SK-N-SH (cell line): ENCODE measurements at regions not wholly inside any gene's neighbourhood (a gene's known extent, or its start where the extent isn't known, plus 50 kb on each side); places are given as distances from the start of the nearest gene placed in this dataset.

Experiments
- CTCF ChIA-PET: fragments of 300-600, 350-600 bp; formaldehyde crosslinking; extraction: SDS; loops from one replicate; lab custom pipeline; 2021; lab: Yijun Ruan, JAX
- POLR2A ChIA-PET: fragments of 350-600 bp; sonication (Branson Sonifier 250); formaldehyde crosslinking; extraction: SDS; loops from one replicate; lab custom pipeline; 2020; ENCODE audit warnings: antibody characterized with exemption, inconsistent platforms; lab: Yijun Ruan, JAX
- DNase-seq: peaks from one replicate; pipeline ENCODE4 v3.0.0; 2012
- H2AFZ ChIP-seq: fragments of 200-600 bp; sonication (generic); 2 replicates; pipeline ENCODE4 v1.8.1; 2016; ENCODE audit warnings: antibody characterized with exemption, mild to moderate bottlenecking, low read depth
- H3F3A ChIP-seq: fragments of 200-600 bp; sonication (generic); replicated peaks from 2 replicates; pipeline ENCODE3; 2016; ENCODE audit warnings: antibody characterized with exemption, mild to moderate bottlenecking; ENCODE audit not compliant: insufficient read depth
- H3K27ac ChIP-seq, 2 experiments: fragments of 200-500 bp in 1 of 2; fragments of 200-600 bp in 1 of 2; sonication (Bioruptor generic) in 1 of 2; sonication (generic), shearing (Covaris generic) in 1 of 2; 2 replicates each; pipeline versions ENCODE4 v1.5.1 to v1.6.1; 2014 to 2016; ENCODE audit warnings: low read depth in 2 of 2, inconsistent platforms in 1 of 2, low read length in 1 of 2, mild to moderate bottlenecking in 1 of 2, mixed read lengths in 1 of 2
- H3K27me3 ChIP-seq: fragments of 200-600 bp; sonication (generic), shearing (Covaris generic); 2 replicates; pipeline ENCODE4 v1.6.1; 2016; ENCODE audit warnings: mixed run types; ENCODE audit not compliant: insufficient read depth
- H3K36me3 ChIP-seq, 2 experiments: fragments of 200-500 bp in 1 of 2; fragments of 200-600 bp in 1 of 2; sonication (Bioruptor generic) in 1 of 2; sonication (generic) in 1 of 2; replicated peaks in 1 of 2; 2 replicates each; pipeline versions ENCODE3 to v1.5.1; 2014 to 2016; ENCODE audit warnings: low read length in 1 of 2, mild to moderate bottlenecking in 1 of 2; ENCODE audit not compliant: insufficient read depth in 2 of 2, control insufficient read depth in 1 of 2
- H3K4me1 ChIP-seq, 2 experiments: fragments of 200-500 bp in 1 of 2; fragments of 200-600 bp in 1 of 2; sonication (Bioruptor generic) in 1 of 2; sonication (generic), shearing (Covaris generic) in 1 of 2; 2 replicates each; pipeline versions ENCODE4 v1.5.1 to v1.6.1; 2014 to 2016; ENCODE audit warnings: low read depth in 1 of 2, low read length in 1 of 2, mixed run types in 1 of 2; ENCODE audit not compliant: insufficient read depth in 2 of 2, control insufficient read depth in 1 of 2
- H3K4me2 ChIP-seq: fragments of 200-600 bp; sonication (generic), shearing (Covaris generic); 2 replicates; pipeline ENCODE4 v1.6.1; 2017; ENCODE audit warnings: mixed run types
- H3K4me3 ChIP-seq, 2 experiments: fragments of 200-500 bp in 1 of 2; fragments of 200-600 bp in 1 of 2; sonication (Bioruptor generic) in 1 of 2; sonication (generic), shearing (Covaris generic) in 1 of 2; 2 replicates each; pipeline versions ENCODE4 v1.5.1 to v1.8.1; 2014 to 2016; ENCODE audit warnings: low read depth in 2 of 2, inconsistent platforms in 1 of 2, low read length in 1 of 2, mild to moderate bottlenecking in 1 of 2, mixed read lengths in 1 of 2, moderate library complexity in 1 of 2
- H3K79me2 ChIP-seq: fragments of 200-600 bp; sonication (generic); 2 replicates; pipeline ENCODE4 v1.8.1; 2017; ENCODE audit warnings: mild to moderate bottlenecking; ENCODE audit not compliant: insufficient read depth
- H3K9ac ChIP-seq: fragments of 200-600 bp; sonication (generic); 2 replicates; pipeline ENCODE4 v1.6.1; 2017; ENCODE audit warnings: mixed run types
- H3K9me2 ChIP-seq: fragments of 200-600 bp; sonication (generic); 2 replicates; pipeline ENCODE4 v1.6.1; 2017; ENCODE audit warnings: mixed run types
- H3K9me3 ChIP-seq: fragments of 200-600 bp; sonication (generic); 2 replicates; pipeline ENCODE4 v1.6.1; 2017; ENCODE audit warnings: mixed run types, mild to moderate bottlenecking, moderate library complexity
- H4K20me1 ChIP-seq: fragments of 200-600 bp; sonication (generic); 2 replicates; pipeline ENCODE4 v1.6.1; 2017; ENCODE audit warnings: mild to moderate bottlenecking, mixed run types; ENCODE audit not compliant: insufficient read depth
- CHD2 ChIP-seq: fragments of 150-350 bp; IDR thresholded peaks from 2 replicates; pipeline ENCODE4 v1.6.1; 2018; ENCODE audit warnings: low read length; ENCODE audit not compliant: partially characterized antibody
- EP300 ChIP-seq, 2 experiments: IDR thresholded peaks; 2 replicates each; pipeline versions ENCODE4 v1.4.0 to v1.6.1; 2012; ENCODE audit warnings: borderline replicate concordance in 1 of 2, low read depth in 1 of 2, low read length in 1 of 2
- FOSL2 ChIP-seq: IDR thresholded peaks from 2 replicates; pipeline ENCODE4 v1.4.0; 2012; ENCODE audit warnings: low read depth, mild to moderate bottlenecking, moderate library complexity, borderline replicate concordance
- FOXJ3 ChIP-seq: sonication (generic); formaldehyde crosslinking; IDR thresholded peaks from 2 replicates; pipeline ENCODE4 v1.5.1; 2020; ENCODE audit warnings: mild to moderate bottlenecking, missing genetic modification reagents
- GABPA ChIP-seq: IDR thresholded peaks from 2 replicates; pipeline ENCODE4 v1.4.0; 2012; ENCODE audit warnings: low read depth, mild to moderate bottlenecking
- GATA2 ChIP-seq: sonication (generic); formaldehyde crosslinking; IDR thresholded peaks from 2 replicates; pipeline ENCODE4 v1.5.0; 2020; ENCODE audit warnings: mild to moderate bottlenecking, missing genetic modification reagents
- IRF3 ChIP-seq: fragments of 150-350 bp; IDR thresholded peaks from 2 replicates; pipeline ENCODE4 v1.6.1; 2016; ENCODE audit warnings: mild to moderate bottlenecking, low read depth, low read length
- MAX ChIP-seq: IDR thresholded peaks from 2 replicates; pipeline ENCODE4 v1.4.0; 2012; ENCODE audit warnings: low read depth
- MEF2A ChIP-seq: IDR thresholded peaks from 2 replicates; pipeline ENCODE4 v1.4.0; 2012; ENCODE audit warnings: low read depth, borderline replicate concordance
- MXI1 ChIP-seq: IDR thresholded peaks from 2 replicates; pipeline ENCODE4 v1.6.1; 2012; ENCODE audit warnings: mild to moderate bottlenecking, low read depth, low read length, improper control_type of control experiment
- PBX3 ChIP-seq: IDR thresholded peaks from 2 replicates; pipeline ENCODE4; 2012
- RCOR1 ChIP-seq: fragments of 150-350 bp; IDR thresholded peaks from 2 replicates; pipeline ENCODE4 v1.6.1; 2017; ENCODE audit warnings: antibody characterized with exemption, low read length
- REST ChIP-seq: IDR thresholded peaks from 2 replicates; pipeline ENCODE4 v1.6.1; 2012; ENCODE audit warnings: mild to moderate bottlenecking, low read depth, low read length, moderate library complexity
- RFX5 ChIP-seq: IDR thresholded peaks from 2 replicates; pipeline ENCODE4 v1.6.1; 2012; ENCODE audit warnings: mild to moderate bottlenecking, improper control_type of control experiment, low read length
- RXRA ChIP-seq: IDR thresholded peaks from 2 replicates; pipeline ENCODE4 v1.4.0; 2012; ENCODE audit warnings: low read depth, mild to moderate bottlenecking, borderline replicate concordance
- SIN3A ChIP-seq: IDR thresholded peaks from 2 replicates; pipeline ENCODE4 v1.6.1; 2012; ENCODE audit warnings: low read depth, mild to moderate bottlenecking, low read length, moderate library complexity, borderline replicate concordance
- TAF1 ChIP-seq: IDR thresholded peaks from 2 replicates; pipeline ENCODE4 v1.6.1; 2012; ENCODE audit warnings: low read depth, mild to moderate bottlenecking, low read length, moderate library complexity, borderline replicate concordance
- YY1 ChIP-seq: IDR thresholded peaks from 2 replicates; pipeline ENCODE4 v1.4.0; 2012; ENCODE audit warnings: low read depth, mild to moderate bottlenecking
- WGBS: methylation state at CpG from one replicate; pipeline ENCODE4 v1.1.6; 2017; ENCODE audit warnings: low lambda C conversion rate; 5-methylcytosine and 5-hydroxymethylcytosine counted together

GRCh38 chr2:41785251-41786022 is 262.4 kb upstream of the PKDCC start (continued):
- TF ChIP-seq MAX (no peak), RFX5 (no peak), SIN3A (no peak)

GRCh38 chr2:41791523-41791922 is 256.3 kb upstream of the PKDCC start:
- 2% methylated on average over 1 of the region's 1 CpG for WGBS
- no peaks in the 10 kb centered on the region for H3K4me1 ChIP-seq
- no peak overlapping the region for H3K4me2 ChIP-seq
- H3K27ac ChIP-seq, result no peak overlapping the region
- H4K20me1 ChIP-seq, result no peaks in the 10 kb centered on the region
- H3K9me3 ChIP-seq, result no peaks in the 10 kb centered on the region
- no peaks in the 10 kb centered on the region for H3F3A ChIP-seq
- POLR2A ChIA-PET, result interaction anchor here (0.6 kb wide), 1 partner anchor 1337 kb away, joined by 3 read pairs; no protein-coding TSS in a partner anchor
- no peak overlapping the region for H3K9ac ChIP-seq
- no peak overlapping the region for H2AFZ ChIP-seq
- no peaks in the 10 kb centered on the region for H3K79me2 ChIP-seq
- no peak for DNase-seq
- TF ChIP-seq REST, result peak; percentile 98
- TF ChIP-seq RXRA, result no peak
- H3K9me2 ChIP-seq, result no peaks in the 10 kb centered on the region
- no peak overlapping the region for H3K4me3 ChIP-seq
- H3K27me3 ChIP-seq, result no peaks in the 10 kb centered on the region
- CTCF ChIA-PET, result interaction anchor here (0.8 to 1.6 kb wide), 4 partner anchors 10 to 1237 kb away, joined by 3 to 5 read pairs (median 4); no protein-coding TSS in a partner anchor
- H3K36me3 ChIP-seq, result no peaks in the 10 kb centered on the region

- Histone ChIP-seq H3K4me3 (no peak overlapping the region), H3K9me3 (0 out of 2 replicates have a peak, but pooled peaks cover 4% of the 10 kb centered on the region), H3K9me2 (0 out of 2 replicates have a peak, but pooled peaks cover 5% of the 10 kb centered on the region), H4K20me1 (no peaks in the 10 kb centered on the region), H2AFZ (no peak overlapping the region), H3K79me2 (no peaks in the 10 kb centered on the region), H3F3A (no peaks in the 10 kb centered on the region), H3K4me1 (no peaks in the 10 kb centered on the region), H3K27ac (no peak overlapping the region), H3K27me3 (no peaks in the 10 kb centered on the region), H3K36me3 (no peaks in the 10 kb centered on the region), H3K4me2 (no peak overlapping the region), H3K9ac (no peak overlapping the region)
- ChIA-PET CTCF (interaction anchor here (1.1 kb wide), 1 partner anchor 9 kb away, joined by 3 read pairs; no protein-coding TSS in a partner anchor), POLR2A (no interaction called here)
- 7% methylated on average over 1 of the region's 1 CpG for WGBS
- no peak for DNase-seq
- no peak for TF ChIP-seq RXRA
- TF ChIP-seq FOSL2, result no peak
- TF ChIP-seq RFX5, result no peak
- no peak for TF ChIP-seq EP300 (IDR thresholded peaks at IDR 0.05; ENCODE audit: borderline replicate concordance in 1 of 2, low read depth in 1 of 2, low read length in 1 of 2)
- TF ChIP-seq CHD2, result no peak
- no peak for TF ChIP-seq IRF3
- TF ChIP-seq MEF2A, result no peak
- TF ChIP-seq GATA2 (CRISPR knock-in tag), result no peak
- TF ChIP-seq FOXJ3 (CRISPR knock-in tag), result no peak
- no peak for TF ChIP-seq PBX3
- TF ChIP-seq TAF1, result no peak
- TF ChIP-seq RCOR1, result no peak
- TF ChIP-seq YY1, result no peak
- no peak for TF ChIP-seq MXI1
- TF ChIP-seq SIN3A, result no peak
- TF ChIP-seq GABPA, result no peak
- no peak for TF ChIP-seq MAX
Measured at GRCh38 chr2:41803361-41803760, 244.5 kb upstream of the PKDCC start.
